ENCODE measurements at regions not wholly inside any gene's neighbourhood (a gene's known extent, or its start where the extent isn't known, plus 50 kb on each side); places are given as distances from the start of the nearest gene placed in this dataset.

GRCh38 chr4:30879855-30880598 is 159.9 kb downstream of the PCDH7 start:
- no peak for DNase-seq

- DNase-seq, result no peak
Measured at GRCh38 chr4:30881985-30882384, 161.8 kb downstream of the PCDH7 start.

GRCh38 chr4:30882443-30882842 is 162.3 kb downstream of the PCDH7 start:
- no peak for DNase-seq

- DNase-seq, result no peak
Measured at GRCh38 chr4:30882995-30883675, 163.0 kb downstream of the PCDH7 start.

GRCh38 chr4:30901461-30902451 is 181.6 kb downstream of the PCDH7 start:
- no peak for DNase-seq

GRCh38 chr4:30903502-30904214 is 183.5 kb downstream of the PCDH7 start:
- no peak for DNase-seq

- DNase-seq, result no peak
Measured at GRCh38 chr4:30904215-30904555, 184.0 kb downstream of the PCDH7 start.

- DNase-seq, result no peak
Measured at GRCh38 chr4:30904588-30904987, 184.4 kb downstream of the PCDH7 start.

GRCh38 chr4:30912098-30912714 is 192.0 kb downstream of the PCDH7 start:
- DNase-seq, result no peak

GRCh38 chr4:30916337-30917274 is 196.4 kb downstream of the PCDH7 start:
- DNase-seq, result no peak

- DNase-seq, result no peak
Measured at GRCh38 chr4:30917946-30918345, 197.8 kb downstream of the PCDH7 start.

GRCh38 chr4:30919458-30919857 is 199.3 kb downstream of the PCDH7 start:
- no peak for DNase-seq

- DNase-seq, result no peak
Measured at GRCh38 chr4:30920043-30920442, 199.9 kb downstream of the PCDH7 start.

GRCh38 chr4:30922625-30923024 is 202.5 kb downstream of the PCDH7 start:
- DNase-seq, result no peak

GRCh38 chr4:30924495-30924894 is 204.3 kb downstream of the PCDH7 start:
- no peak for DNase-seq

- DNase-seq, result no peak
Measured at GRCh38 chr4:30929649-30930048, 209.5 kb downstream of the PCDH7 start.

GRCh38 chr4:30930276-30930675 is 210.1 kb downstream of the PCDH7 start:
- DNase-seq, result no peak

GRCh38 chr4:30932581-30932980 is 212.4 kb downstream of the PCDH7 start:
- DNase-seq, result no peak

GRCh38 chr4:30939069-30939468 is 218.9 kb downstream of the PCDH7 start:
- no peak for DNase-seq

GRCh38 chr4:30939684-30940083 is 219.5 kb downstream of the PCDH7 start:
- DNase-seq, result no peak

- no peak for DNase-seq
Measured at GRCh38 chr4:30941641-30942040, 221.5 kb downstream of the PCDH7 start.
